ENCODE measurements at regions not wholly inside any gene's neighbourhood (a gene's known extent, or its start where the extent isn't known, plus 50 kb on each side); places are given as distances from the start of the nearest gene placed in this dataset.

- H3K9me2 ChIP-seq (ENCODE audit: low read depth, low read length), result no peaks in the 10 kb centered on the region
- no peaks in the 10 kb centered on the region for H3K79me2 ChIP-seq (ENCODE audit: insufficient read depth, low read length)
- no peaks in the 10 kb centered on the region for H3K9me3 ChIP-seq (ENCODE audit: low read length)
- H3K36me3 ChIP-seq (ENCODE audit: insufficient read depth, low read length), result no peaks in the 10 kb centered on the region
- TF ChIP-seq EZH2 (IDR thresholded peaks at IDR 0.05; ENCODE audit: borderline replicate concordance, low read length), result no peak
- TF ChIP-seq CTCF (IDR thresholded peaks at IDR 0.05; ENCODE audit: low read length), result no peak
- H3K27ac ChIP-seq (ENCODE audit: low read depth, low read length, poor library complexity, severe bottlenecking), result no peak overlapping the region
- no peak overlapping the region for H2AFZ ChIP-seq (ENCODE audit: low read length)
- H3K27me3 ChIP-seq (ENCODE audit: insufficient read depth, low read length), result no peaks in the 10 kb centered on the region
- H3F3A ChIP-seq (ENCODE audit: insufficient read depth, low read length), result no peaks in the 10 kb centered on the region
- H4K20me1 ChIP-seq (ENCODE audit: insufficient read depth, low read length), result no peaks in the 10 kb centered on the region
- no peak overlapping the region for H3K9ac ChIP-seq (ENCODE audit: low read length)
- H3K4me3 ChIP-seq (ENCODE audit: low read depth, low read length, poor library complexity, severe bottlenecking), result no peak overlapping the region
- H3K4me1 ChIP-seq (ENCODE audit: insufficient read depth, low read length, severe bottlenecking), result no peaks in the 10 kb centered on the region
- no peak overlapping the region for H3K4me2 ChIP-seq (ENCODE audit: low read length)
These were observed 220.7 kb upstream of the NRSN1 start for GRCh38 chr6:23905133-23905815.

- H4K20me1 ChIP-seq (ENCODE audit: insufficient read depth, low read length), result no peaks in the 10 kb centered on the region
- no peaks in the 10 kb centered on the region for H3K79me2 ChIP-seq (ENCODE audit: insufficient read depth, low read length)
- no peaks in the 10 kb centered on the region for H3K27me3 ChIP-seq (ENCODE audit: insufficient read depth, low read length)
- no peaks in the 10 kb centered on the region for H3K9me3 ChIP-seq (ENCODE audit: low read length)
- TF ChIP-seq CTCF (IDR thresholded peaks at IDR 0.05; ENCODE audit: low read length) (no peak), EZH2 (IDR thresholded peaks at IDR 0.05; ENCODE audit: borderline replicate concordance, low read length) (no peak)
- no peaks in the 10 kb centered on the region for H3K36me3 ChIP-seq (ENCODE audit: insufficient read depth, low read length)
- H3K4me1 ChIP-seq (ENCODE audit: insufficient read depth, low read length, severe bottlenecking), result no peaks in the 10 kb centered on the region
- no peak overlapping the region for H3K4me2 ChIP-seq (ENCODE audit: low read length)
- no peak overlapping the region for H3K9ac ChIP-seq (ENCODE audit: low read length)
- no peaks in the 10 kb centered on the region for H3K9me2 ChIP-seq (ENCODE audit: low read depth, low read length)
- no peak overlapping the region for H2AFZ ChIP-seq (ENCODE audit: low read length)
- H3K4me3 ChIP-seq (ENCODE audit: low read depth, low read length, poor library complexity, severe bottlenecking), result no peak overlapping the region
- H3F3A ChIP-seq (ENCODE audit: insufficient read depth, low read length), result no peaks in the 10 kb centered on the region
- no peak overlapping the region for H3K27ac ChIP-seq (ENCODE audit: low read depth, low read length, poor library complexity, severe bottlenecking)
These were observed 215.6 kb upstream of the NRSN1 start for GRCh38 chr6:23910420-23910819.

GRCh38 chr6:23927935-23928334 is 198.1 kb upstream of the NRSN1 start:
- Histone ChIP-seq H3K4me2 (ENCODE audit: low read length) (no peak overlapping the region), H3K79me2 (ENCODE audit: insufficient read depth, low read length) (no peaks in the 10 kb centered on the region), H4K20me1 (ENCODE audit: insufficient read depth, low read length) (no peaks in the 10 kb centered on the region), H3K36me3 (ENCODE audit: insufficient read depth, low read length) (no peaks in the 10 kb centered on the region), H3K27me3 (ENCODE audit: insufficient read depth, low read length) (no peaks in the 10 kb centered on the region), H3K4me3 (ENCODE audit: low read depth, low read length, poor library complexity, severe bottlenecking) (no peak overlapping the region), H3K9ac (ENCODE audit: low read length) (no peak overlapping the region), H3K27ac (ENCODE audit: low read depth, low read length, poor library complexity, severe bottlenecking) (no peak overlapping the region), H3K4me1 (ENCODE audit: insufficient read depth, low read length, severe bottlenecking) (no peaks in the 10 kb centered on the region), H2AFZ (ENCODE audit: low read length) (no peak overlapping the region), H3F3A (ENCODE audit: insufficient read depth, low read length) (no peaks in the 10 kb centered on the region), H3K9me3 (ENCODE audit: low read length) (no peaks in the 10 kb centered on the region), H3K9me2 (ENCODE audit: low read depth, low read length) (no peaks in the 10 kb centered on the region)
- TF ChIP-seq EZH2 (IDR thresholded peaks at IDR 0.05; ENCODE audit: borderline replicate concordance, low read length), result no peak
- no peak for TF ChIP-seq CTCF (IDR thresholded peaks at IDR 0.05; ENCODE audit: low read length)

Measured in OCI-LY1 (cell line).